ACC112 (cell line): ENCODE measurements at regions not wholly inside any gene's neighbourhood (a gene's known extent, or its start where the extent isn't known, plus 50 kb on each side); places are given as distances from the start of the nearest gene placed in this dataset.

ENCODE experiments used
- H2AFZ ChIP-seq: fragments of 200-600 bp; sonication (generic); one replicate; pipeline ENCODE4 v1.6.0; 2017; ENCODE audit warnings: antibody characterized with exemption, low read length; ENCODE audit not compliant: unreplicated experiment
- H3K27ac ChIP-seq: fragments of 200-600 bp; sonication (generic); 2 replicates; pipeline ENCODE4 v1.5.1; 2014; ENCODE audit warnings: low read depth, mild to moderate bottlenecking, antibody characterized with exemption, low read length, moderate library complexity
- H3K27me3 ChIP-seq: fragments of 200-600 bp; sonication (generic); 2 replicates; pipeline ENCODE4 v1.6.1; 2014; ENCODE audit warnings: mild to moderate bottlenecking, antibody characterized with exemption, low read length, moderate library complexity, mixed read lengths; ENCODE audit not compliant: insufficient read depth
- H3K36me3 ChIP-seq: fragments of 200-600 bp; sonication (generic); 2 replicates; pipeline ENCODE4 v1.6.1; 2016; ENCODE audit warnings: mild to moderate bottlenecking, antibody characterized with exemption, low read length, moderate library complexity, mixed read lengths; ENCODE audit not compliant: insufficient read depth
- H3K4me1 ChIP-seq: fragments of 200-600 bp; sonication (generic); one replicate; pipeline ENCODE4 v1.6.1; 2016; ENCODE audit warnings: low read length, mixed read lengths; ENCODE audit not compliant: insufficient read depth, unreplicated experiment, control insufficient read depth
- H3K4me3 ChIP-seq: fragments of 200-600 bp; sonication (generic); 2 replicates; pipeline ENCODE4 v1.5.1; 2014; ENCODE audit warnings: mild to moderate bottlenecking, low read depth, low read length
- H3K79me2 ChIP-seq: fragments of 200-600 bp; sonication (generic); one replicate; pipeline ENCODE4 v1.6.0; 2016; ENCODE audit warnings: low read length; ENCODE audit not compliant: control insufficient read depth, unreplicated experiment, insufficient read depth

GRCh38 chr22:48927591-48927990, 900.1 kb downstream of the BRD1 start:
- Histone ChIP-seq H3K27ac (no peak overlapping the region), H3K4me1 (no peaks in the 10 kb centered on the region), H3K79me2 (no peaks in the 10 kb centered on the region), H3K27me3 (no peaks in the 10 kb centered on the region), H2AFZ (no peak overlapping the region), H3K36me3 (no peaks in the 10 kb centered on the region), H3K4me3 (no peak overlapping the region)

GRCh38 chr22:48926643-48927042, 901.0 kb downstream of the BRD1 start:
- no peak overlapping the region for H3K27ac ChIP-seq
- H3K4me1 ChIP-seq = no peaks in the 10 kb centered on the region
- no peak overlapping the region for H2AFZ ChIP-seq
- no peaks in the 10 kb centered on the region for H3K79me2 ChIP-seq
- no peaks in the 10 kb centered on the region for H3K27me3 ChIP-seq
- no peaks in the 10 kb centered on the region for H3K36me3 ChIP-seq
- no peak overlapping the region for H3K4me3 ChIP-seq

- Histone ChIP-seq H3K27ac (no peak overlapping the region), H2AFZ (no peak overlapping the region), H3K4me3 (no peak overlapping the region), H3K36me3 (no peaks in the 10 kb centered on the region), H3K79me2 (no peaks in the 10 kb centered on the region), H3K27me3 (no peaks in the 10 kb centered on the region), H3K4me1 (no peaks in the 10 kb centered on the region)
These were observed 901.5 kb downstream of the BRD1 start for GRCh38 chr22:48926136-48926535.

- Histone ChIP-seq H3K27me3 (no peaks in the 10 kb centered on the region), H3K4me3 (no peak overlapping the region), H3K79me2 (no peaks in the 10 kb centered on the region), H3K36me3 (no peaks in the 10 kb centered on the region), H3K27ac (no peak overlapping the region), H3K4me1 (no peaks in the 10 kb centered on the region), H2AFZ (no peak overlapping the region)
These were observed 902.2 kb downstream of the BRD1 start for GRCh38 chr22:48925450-48925849.

GRCh38 chr22:48923996-48924395, 903.7 kb downstream of the BRD1 start:
- no peak overlapping the region for H3K4me3 ChIP-seq
- no peaks in the 10 kb centered on the region for H3K36me3 ChIP-seq
- H3K27ac ChIP-seq = no peak overlapping the region
- no peaks in the 10 kb centered on the region for H3K79me2 ChIP-seq
- H2AFZ ChIP-seq = no peak overlapping the region
- H3K27me3 ChIP-seq = no peaks in the 10 kb centered on the region
- no peaks in the 10 kb centered on the region for H3K4me1 ChIP-seq

GRCh38 chr22:48923165-48923865, 904.4 kb downstream of the BRD1 start:
- Histone ChIP-seq H2AFZ (no peak overlapping the region), H3K4me3 (no peak overlapping the region), H3K36me3 (no peaks in the 10 kb centered on the region), H3K4me1 (no peaks in the 10 kb centered on the region), H3K27ac (no peak overlapping the region), H3K79me2 (no peaks in the 10 kb centered on the region), H3K27me3 (no peaks in the 10 kb centered on the region)

- Histone ChIP-seq H3K79me2 (no peaks in the 10 kb centered on the region), H3K36me3 (no peaks in the 10 kb centered on the region), H3K27me3 (no peaks in the 10 kb centered on the region), H2AFZ (no peak overlapping the region), H3K4me3 (no peak overlapping the region), H3K4me1 (no peaks in the 10 kb centered on the region), H3K27ac (no peak overlapping the region)
These were observed 906.2 kb downstream of the BRD1 start for GRCh38 chr22:48921411-48921903.

- H3K36me3 ChIP-seq = no peaks in the 10 kb centered on the region
- no peaks in the 10 kb centered on the region for H3K79me2 ChIP-seq
- no peaks in the 10 kb centered on the region for H3K27me3 ChIP-seq
- no peak overlapping the region for H2AFZ ChIP-seq
- H3K27ac ChIP-seq = no peak overlapping the region
- no peak overlapping the region for H3K4me3 ChIP-seq
- H3K4me1 ChIP-seq = no peaks in the 10 kb centered on the region
These were observed 906.9 kb downstream of the BRD1 start for GRCh38 chr22:48920776-48921241.

- Histone ChIP-seq H3K27ac (no peak overlapping the region), H3K4me1 (no peaks in the 10 kb centered on the region), H3K27me3 (no peaks in the 10 kb centered on the region), H3K79me2 (no peaks in the 10 kb centered on the region), H3K4me3 (no peak overlapping the region), H3K36me3 (no peaks in the 10 kb centered on the region), H2AFZ (no peak overlapping the region)
These were observed 907.7 kb downstream of the BRD1 start for GRCh38 chr22:48919851-48920589.

- Histone ChIP-seq H3K36me3 (no peaks in the 10 kb centered on the region), H3K79me2 (no peaks in the 10 kb centered on the region), H2AFZ (no peak overlapping the region), H3K27me3 (no peaks in the 10 kb centered on the region), H3K4me1 (no peaks in the 10 kb centered on the region), H3K27ac (no peak overlapping the region), H3K4me3 (no peak overlapping the region)
These were observed 908.5 kb downstream of the BRD1 start for GRCh38 chr22:48919187-48919590.
